T-helper 2 cell treated with Interferon-gamma antibody and Interleukin-4, amounts not matched to agents 100 ng/mL and 5 ng/mL, for 36 hours (primary cell): ENCODE measurements at regions not wholly inside any gene's neighbourhood (a gene's known extent, or its start where the extent isn't known, plus 50 kb on each side); places are given as distances from the start of the nearest gene placed in this dataset.
"Not testable (repeated sequence)": the region's sequence is repeated elsewhere in the genome, so short reads cannot be mapped to it uniquely, and the experiment has no call there.

Experiments used
- intact Hi-C: fragments of 100-400 bp; cut with micrococcal nuclease; formaldehyde crosslinking; loops from one replicate; pipeline ENCODE4 v1.15.1; 2023

GRCh38 chr4:108416831-108417230 is 203.5 kb upstream of the RPL34 start:
- intact Hi-C loops, result no loop called here

GRCh38 chr4:108415389-108415788 is 205.0 kb upstream of the RPL34 start:
- intact Hi-C loops, result no loop called here

- intact Hi-C loops, result no loop called here
Observed at GRCh38 chr4:108411836-108412235, 208.5 kb upstream of the RPL34 start.

- intact Hi-C loops, result not testable (repeated sequence)
Observed at GRCh38 chr4:108409691-108410090, 210.7 kb upstream of the RPL34 start.

GRCh38 chr4:108405586-108405985 is 214.8 kb upstream of the RPL34 start:
- intact Hi-C loops, result no loop called here

GRCh38 chr4:108400309-108400708 is 220.1 kb upstream of the RPL34 start:
- intact Hi-C loops, result no loop called here

- intact Hi-C loops, result loop anchor here (10.0 kb wide), 1 partner anchor 175 kb away; no protein-coding TSS in a partner anchor
Observed at GRCh38 chr4:108399610-108400265, 220.6 kb upstream of the RPL34 start.

- intact Hi-C loops, result loop anchor here (10.0 kb wide), 1 partner anchor 176 kb away; no protein-coding TSS in a partner anchor
Observed at GRCh38 chr4:108398836-108399235, 221.5 kb upstream of the RPL34 start.

GRCh38 chr4:108398316-108398715 is 222.1 kb upstream of the RPL34 start:
- intact Hi-C loops, result loop anchor here (10.0 kb wide), 1 partner anchor 176 kb away; no protein-coding TSS in a partner anchor

- intact Hi-C loops, result loop anchor here (10.0 kb wide), 1 partner anchor 177 kb away; no protein-coding TSS in a partner anchor
Observed at GRCh38 chr4:108397850-108398249, 222.5 kb upstream of the RPL34 start.

- intact Hi-C loops, result loop anchor here (10.0 kb wide), 1 partner anchor 178 kb away; no protein-coding TSS in a partner anchor
Observed at GRCh38 chr4:108396900-108397497, 223.4 kb upstream of the RPL34 start.

GRCh38 chr4:108395786-108396185 is 224.6 kb upstream of the RPL34 start:
- intact Hi-C loops, result loop anchor here (10.0 kb wide), 1 partner anchor 179 kb away; no protein-coding TSS in a partner anchor

GRCh38 chr4:108393890-108394472 is 225.2 kb upstream of the LEF1 start:
- intact Hi-C loops, result loop anchor here (10.0 kb wide), 1 partner anchor 181 kb away; no protein-coding TSS in a partner anchor

- intact Hi-C loops, result loop anchor here (10.0 kb wide), 1 partner anchor 183 kb away; no protein-coding TSS in a partner anchor
Observed at GRCh38 chr4:108391701-108392455, 223.1 kb upstream of the LEF1 start.

GRCh38 chr4:108385076-108385475 is 216.3 kb upstream of the LEF1 start:
- intact Hi-C loops, result no loop called here

- intact Hi-C loops, result no loop called here
Observed at GRCh38 chr4:108384544-108384943, 215.8 kb upstream of the LEF1 start.

GRCh38 chr4:108383157-108383556 is 214.4 kb upstream of the LEF1 start:
- intact Hi-C loops, result no loop called here

GRCh38 chr4:108382751-108383150 is 214.0 kb upstream of the LEF1 start:
- intact Hi-C loops, result no loop called here

GRCh38 chr4:108378164-108378563 is 209.4 kb upstream of the LEF1 start:
- intact Hi-C loops, result no loop called here

GRCh38 chr4:108377021-108377420 is 208.3 kb upstream of the LEF1 start:
- intact Hi-C loops, result no loop called here

GRCh38 chr4:108375434-108375833 is 206.7 kb upstream of the LEF1 start:
- intact Hi-C loops, result no loop called here

- intact Hi-C loops, result no loop called here
Observed at GRCh38 chr4:108372681-108373080, 203.9 kb upstream of the LEF1 start.
